GM18520 (cell line): ENCODE measurements at regions not wholly inside any gene's neighbourhood (a gene's known extent, or its start where the extent isn't known, plus 50 kb on each side); places are given as distances from the start of the nearest gene placed in this dataset.
"Not testable (repeated sequence)": the region's sequence is repeated elsewhere in the genome, so short reads cannot be mapped to it uniquely, and the experiment has no call there.

Experiments used
- ATAC-seq: cut with Tn5 transposase; IDR thresholded peaks from one replicate; pipeline ENCODE4 v1.9.1; 2021; ENCODE audit not compliant: unreplicated experiment

GRCh38 chrX:140447150-140447549, 57.7 kb downstream of the SOX3 start:
- ATAC-seq, result no peak

GRCh38 chrX:140440876-140441275, 64.0 kb downstream of the SOX3 start:
- no peak for ATAC-seq

DNA sequence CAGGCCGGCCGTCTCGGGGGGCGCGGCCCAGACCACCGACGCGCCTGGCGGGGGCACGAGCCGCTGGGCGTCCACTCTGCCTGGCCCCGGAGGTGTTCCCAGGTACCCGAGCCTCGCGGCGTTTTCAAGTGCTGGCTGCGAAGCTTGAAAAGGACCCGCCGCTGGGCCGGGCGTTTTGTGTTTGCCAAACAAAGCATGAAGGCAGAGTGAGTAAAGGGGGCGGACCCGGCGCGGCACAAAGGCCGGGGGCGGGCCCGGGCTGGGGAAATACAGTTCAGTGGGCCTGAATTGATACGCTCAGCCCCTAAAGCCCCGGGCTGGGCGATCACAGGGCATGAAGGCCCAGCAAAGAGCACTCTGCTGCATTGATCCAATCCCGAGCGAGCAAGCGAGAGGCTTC, 65.4 kb downstream of the SOX3 start:
- ATAC-seq, result no peak

- no peak for ATAC-seq
Observed at GRCh38 chrX:140434347-140434746, 70.5 kb downstream of the SOX3 start.

DNA sequence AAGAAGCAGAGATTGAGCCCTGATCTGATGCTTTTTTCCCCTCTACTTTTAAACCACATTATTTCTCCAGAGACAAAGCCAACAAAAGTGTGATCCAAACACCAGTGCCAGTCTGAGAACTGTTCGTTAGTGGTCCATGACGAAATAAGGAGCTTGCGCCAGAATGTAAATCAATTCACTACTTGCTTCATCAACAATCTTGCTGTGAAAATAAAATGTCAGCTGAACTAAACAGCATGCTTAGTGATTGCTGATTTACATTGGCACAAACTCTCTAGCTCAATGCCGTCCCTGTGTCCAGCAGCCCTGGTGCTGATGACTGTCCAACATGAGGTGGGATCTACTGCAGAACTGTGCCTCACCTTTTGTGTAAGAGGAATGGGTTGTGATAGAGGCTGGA, 71.3 kb downstream of the SOX3 start:
- ATAC-seq, result no peak

DNA sequence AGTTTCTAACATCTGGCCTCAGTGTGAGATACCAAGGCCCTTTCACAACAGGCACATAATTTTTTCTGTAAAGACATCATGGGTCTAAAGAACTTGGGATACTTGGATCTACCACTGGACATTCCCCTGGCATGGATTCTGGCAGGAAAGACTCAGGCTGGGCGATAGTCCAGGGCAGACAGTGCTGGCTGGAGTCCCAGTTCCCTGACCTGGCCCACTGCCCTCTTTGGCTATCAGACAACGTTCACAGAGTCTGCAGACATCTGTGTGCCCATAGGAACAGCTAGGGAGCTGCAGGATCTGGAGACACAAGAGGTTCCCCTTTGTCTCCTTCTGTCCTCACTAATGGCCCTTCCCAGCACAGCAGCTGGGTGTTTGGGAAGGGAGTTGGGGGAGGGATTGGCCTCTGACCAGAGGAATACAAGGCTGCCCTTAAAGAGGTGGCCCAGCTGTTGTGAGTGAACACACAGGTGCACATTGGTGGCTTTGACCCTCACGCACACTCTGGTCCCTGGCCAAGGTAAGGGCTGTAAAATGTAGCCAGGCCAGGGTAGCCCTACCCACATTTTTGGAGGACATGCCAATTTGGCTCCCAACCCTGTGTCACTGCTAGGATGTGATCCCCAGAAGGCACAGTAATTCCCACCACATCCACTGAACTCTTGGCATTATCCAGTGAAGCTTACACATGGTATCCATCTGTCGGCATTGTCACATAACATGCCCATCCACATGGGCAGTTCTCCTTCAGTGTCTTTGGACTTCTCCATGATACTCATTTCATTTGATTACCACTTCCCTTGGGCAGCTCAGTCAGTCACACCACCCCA, 72.3 kb downstream of the SOX3 start:
- ATAC-seq, result no peak

GRCh38 chrX:140431521-140431920, 73.3 kb downstream of the SOX3 start:
- ATAC-seq, result no peak

GRCh38 chrX:140425712-140426395, 79.0 kb downstream of the SOX3 start:
- no peak for ATAC-seq

DNA sequence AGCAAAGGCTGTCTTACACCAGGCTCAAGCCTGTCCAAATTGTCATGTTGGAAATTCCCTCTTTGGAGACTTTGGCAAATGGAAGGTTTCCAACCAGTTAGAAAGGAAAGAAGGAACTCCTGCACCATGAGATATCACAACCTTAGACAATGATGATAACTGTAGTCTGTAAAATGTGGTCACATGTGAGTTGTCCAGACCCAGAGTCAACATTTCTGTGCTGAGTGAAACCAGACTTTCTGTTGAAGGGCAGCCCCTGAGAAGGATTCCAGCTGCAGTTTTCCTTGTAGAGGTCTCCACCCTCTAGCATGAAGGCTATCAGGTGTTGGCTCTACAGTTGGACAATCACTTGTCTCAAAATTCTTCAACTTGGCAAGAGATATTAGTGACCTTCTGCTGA, 82.4 kb downstream of the SOX3 start:
- no peak for ATAC-seq

DNA sequence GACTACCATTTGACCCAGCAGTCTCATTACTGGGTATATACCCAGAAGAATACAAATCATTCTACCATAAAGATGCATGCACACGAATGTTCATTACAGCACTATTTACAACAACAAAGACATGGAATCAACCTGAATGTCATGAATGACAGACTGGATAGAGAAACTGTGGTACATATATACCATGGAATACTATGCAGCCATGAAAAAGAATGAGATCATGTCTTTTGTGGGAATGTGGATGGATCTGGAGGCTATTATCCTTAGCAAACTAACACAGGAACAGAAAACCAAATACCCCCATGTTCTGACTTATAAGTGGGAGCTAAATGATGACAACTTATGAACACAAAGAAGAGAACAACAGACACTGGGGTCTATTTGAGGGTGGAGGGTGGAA, 102.7 kb downstream of the SOX3 start:
- not testable (repeated sequence) for ATAC-seq

DNA sequence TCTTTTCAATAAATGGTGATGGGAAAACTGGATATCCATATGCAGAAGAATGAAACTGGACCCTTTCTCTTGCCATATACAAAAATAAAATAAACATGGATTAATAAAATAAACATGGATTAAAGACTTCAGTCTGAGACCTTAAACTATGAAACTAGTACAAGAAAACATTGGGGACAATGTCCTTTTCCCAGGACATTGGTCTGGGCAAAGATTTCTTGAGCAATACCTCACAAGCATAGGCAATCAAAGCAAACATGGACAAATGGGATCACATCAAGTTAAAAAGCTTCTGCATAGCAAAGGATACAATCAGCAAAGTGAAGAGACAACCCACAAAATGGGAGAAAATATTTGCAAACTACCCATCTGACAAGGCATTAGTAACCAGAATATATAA, 108.5 kb downstream of the SOX3 start:
- ATAC-seq, result not testable (repeated sequence)

GRCh38 chrX:140393507-140393906, 111.4 kb downstream of the SOX3 start:
- no peak for ATAC-seq

- no peak for ATAC-seq
Observed at GRCh38 chrX:140391313-140391712, 113.6 kb downstream of the SOX3 start.

DNA sequence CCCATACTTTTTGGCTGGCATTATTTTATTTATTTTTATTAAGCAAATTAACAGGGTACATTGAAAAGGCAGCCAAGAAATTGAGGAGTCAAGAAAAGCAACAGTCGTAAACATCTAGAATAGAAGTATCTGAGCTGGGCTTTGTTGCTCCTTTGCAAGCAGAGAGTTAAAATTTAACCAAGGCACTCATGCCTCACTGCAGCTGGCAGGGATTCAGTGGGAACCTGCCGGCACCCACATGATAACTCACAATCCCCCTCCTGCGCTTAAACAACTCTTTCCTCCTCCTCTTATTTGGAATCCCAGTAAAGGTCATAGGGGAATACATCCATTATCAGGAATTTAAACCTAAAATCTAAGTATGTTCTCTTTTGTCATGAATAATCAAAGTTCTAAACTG, 115.5 kb downstream of the SOX3 start:
- no peak for ATAC-seq

- no peak for ATAC-seq
Observed at GRCh38 chrX:140362861-140363260, 142.0 kb downstream of the SOX3 start.

GRCh38 chrX:140360924-140361323, 143.9 kb downstream of the SOX3 start:
- ATAC-seq, result no peak

DNA sequence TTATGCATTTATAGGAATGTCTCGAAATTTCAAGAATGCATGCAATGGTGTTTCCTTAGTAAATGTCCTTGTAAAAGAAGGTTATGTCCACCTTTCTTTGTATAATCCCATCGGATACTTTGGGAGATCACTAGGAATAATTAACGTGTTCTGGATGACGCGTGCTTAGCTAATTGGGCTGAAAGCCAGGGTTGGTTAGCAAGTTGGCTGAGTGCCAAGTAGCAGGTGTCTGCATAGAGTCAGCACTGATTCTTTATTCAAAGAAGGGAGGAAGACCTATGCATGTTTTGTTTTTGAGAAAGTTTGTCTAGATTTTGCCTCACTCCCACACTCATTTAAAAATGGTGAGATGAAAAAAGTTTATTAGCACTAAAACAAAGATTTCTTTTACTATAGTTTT, 144.6 kb downstream of the SOX3 start:
- ATAC-seq, result no peak

DNA sequence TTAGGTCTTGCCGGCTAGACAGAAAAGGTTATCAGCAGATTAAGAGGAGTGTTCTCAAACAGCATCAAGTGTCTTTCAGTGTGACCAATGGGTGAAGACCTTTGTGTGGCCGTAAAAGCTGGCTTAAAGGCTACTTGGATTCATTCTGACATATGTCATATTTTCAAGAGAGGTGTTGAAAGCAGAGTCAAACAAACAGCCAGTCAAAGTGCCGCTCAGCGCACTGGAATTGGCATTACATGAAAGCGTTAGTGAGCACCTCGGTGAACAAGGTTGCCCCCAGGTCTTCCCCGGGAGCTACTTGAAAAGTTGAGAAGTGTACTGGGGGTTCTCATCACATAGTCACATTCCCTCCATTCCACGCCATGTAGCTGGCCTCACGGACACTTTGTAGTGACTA, 148.9 kb downstream of the SOX3 start:
- no peak for ATAC-seq

DNA sequence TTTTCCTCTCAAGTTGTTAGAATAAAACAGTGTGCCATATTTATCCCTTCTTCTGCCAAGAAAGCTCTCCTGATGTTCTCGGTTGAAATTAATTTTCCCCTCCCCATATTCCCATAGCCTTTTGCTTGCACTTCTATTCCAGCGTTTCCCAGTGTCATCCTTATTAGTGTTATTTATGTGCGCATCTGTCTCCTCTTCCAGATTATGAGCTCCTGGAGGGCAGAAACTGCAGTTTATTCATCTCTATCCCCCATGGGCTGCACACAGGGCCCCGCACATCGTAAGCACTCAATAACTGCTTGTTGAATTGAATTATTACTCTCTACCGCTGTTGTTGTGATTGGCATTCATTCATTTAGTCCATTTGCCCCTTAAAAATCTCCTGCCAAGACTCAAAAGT, 149.4 kb downstream of the SOX3 start:
- ATAC-seq, result no peak

- ATAC-seq, result no peak
Observed at GRCh38 chrX:140354431-140355120, 150.3 kb downstream of the SOX3 start.

DNA sequence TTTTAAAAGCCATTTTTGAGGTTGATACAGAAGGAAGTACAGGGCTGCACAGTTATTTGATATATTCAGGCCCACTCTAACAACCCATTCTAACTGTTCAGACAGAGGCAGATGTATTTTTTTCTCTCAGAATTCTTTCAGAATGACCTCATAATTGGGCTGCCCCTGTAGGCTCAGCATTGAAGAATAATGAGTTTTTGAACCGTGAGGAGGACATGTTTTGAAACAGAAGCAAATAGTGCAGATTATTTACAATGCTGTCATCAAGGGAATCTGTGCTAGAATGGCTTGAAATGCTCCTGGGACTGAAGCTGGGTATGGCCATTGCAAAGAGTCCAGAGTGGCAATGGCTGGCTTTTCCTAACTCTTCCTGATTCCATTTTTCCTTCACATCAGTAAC, 158.1 kb downstream of the SOX3 start:
- no peak for ATAC-seq
